ENCODE measurements at regions not wholly inside any gene's neighbourhood (a gene's known extent, or its start where the extent isn't known, plus 50 kb on each side); places are given as distances from the start of the nearest gene placed in this dataset.
"Not testable (repeated sequence)": the region's sequence is repeated elsewhere in the genome, so short reads cannot be mapped to it uniquely, and the experiment has no call there.

GRCh38 chr2:3899536-3900155 is 196.3 kb downstream of the DCDC2C start:
- H3K9me3 Mint-ChIP-seq, result no peaks in the 10 kb centered on the region
- intact Hi-C loops (cut with micrococcal nuclease), result no loop called here

GRCh38 chr2:3902131-3902530 is 198.8 kb downstream of the DCDC2C start:
- Mint-ChIP-seq H3K27me3 (ENCODE audit: low read depth) (no peaks in the 10 kb centered on the region), H3K4me1 (ENCODE audit: low read depth) (no peaks in the 10 kb centered on the region), H3K9me3 (no peaks in the 10 kb centered on the region), H3K27ac (no peak overlapping the region), H3K4me3 (ENCODE audit: low read depth) (no peak overlapping the region), H3K36me3 (ENCODE audit: low read depth) (no peaks in the 10 kb centered on the region)
- intact Hi-C loops (cut with micrococcal nuclease), result no loop called here
- no peak for DNase-seq (ENCODE audit: low spot score)

More at GRCh38 chr2:3899536-3900155, 196.3 kb downstream of the DCDC2C start:
- Mint-ChIP-seq H3K4me1 (ENCODE audit: low read depth) (no peaks in the 10 kb centered on the region), H3K4me3 (ENCODE audit: low read depth) (no peak overlapping the region), H3K36me3 (ENCODE audit: low read depth) (no peaks in the 10 kb centered on the region), H3K27ac (no peak overlapping the region), H3K27me3 (ENCODE audit: low read depth) (no peaks in the 10 kb centered on the region)
- DNase-seq (ENCODE audit: low spot score), result no peak

- intact Hi-C loops (cut with micrococcal nuclease), result no loop called here
- no peaks in the 10 kb centered on the region for H3K36me3 Mint-ChIP-seq (ENCODE audit: low read depth)
- H3K9me3 Mint-ChIP-seq, result peaks cover 11% of the 10 kb centered on the region
- DNase-seq (ENCODE audit: low spot score), result no peak
- no peak overlapping the region for H3K4me3 Mint-ChIP-seq (ENCODE audit: low read depth)
- no peaks in the 10 kb centered on the region for H3K27me3 Mint-ChIP-seq (ENCODE audit: low read depth)
- no peaks in the 10 kb centered on the region for H3K4me1 Mint-ChIP-seq (ENCODE audit: low read depth)
- H3K27ac Mint-ChIP-seq, result no peak overlapping the region
These were observed 200.7 kb downstream of the DCDC2C start for GRCh38 chr2:3904061-3904460.

- peaks cover 20% of the 10 kb centered on the region for H3K9me3 Mint-ChIP-seq
- H3K4me3 Mint-ChIP-seq (ENCODE audit: low read depth); H3K27me3 Mint-ChIP-seq (ENCODE audit: low read depth); intact Hi-C loops (cut with micrococcal nuclease); H3K4me1 Mint-ChIP-seq (ENCODE audit: low read depth); DNase-seq (ENCODE audit: low spot score); H3K27ac Mint-ChIP-seq; H3K36me3 Mint-ChIP-seq (ENCODE audit: low read depth): not testable (repeated sequence)
These were observed 205.1 kb downstream of the DCDC2C start for GRCh38 chr2:3908498-3908897.

GRCh38 chr2:3911882-3912455 is 208.6 kb downstream of the DCDC2C start:
- H3K9me3 Mint-ChIP-seq, result peaks cover 20% of the 10 kb centered on the region
- no peak overlapping the region for H3K27ac Mint-ChIP-seq
- no peak for DNase-seq (ENCODE audit: low spot score)
- H3K4me1 Mint-ChIP-seq (ENCODE audit: low read depth), result no peaks in the 10 kb centered on the region
- no peak overlapping the region for H3K4me3 Mint-ChIP-seq (ENCODE audit: low read depth)
- intact Hi-C loops (cut with micrococcal nuclease), result no loop called here
- no peaks in the 10 kb centered on the region for H3K27me3 Mint-ChIP-seq (ENCODE audit: low read depth)
- no peaks in the 10 kb centered on the region for H3K36me3 Mint-ChIP-seq (ENCODE audit: low read depth)

GRCh38 chr2:3913166-3913565 is 209.8 kb downstream of the DCDC2C start:
- intact Hi-C loops (cut with micrococcal nuclease), result no loop called here
- Mint-ChIP-seq H3K4me1 (ENCODE audit: low read depth) (no peaks in the 10 kb centered on the region), H3K4me3 (ENCODE audit: low read depth) (no peak overlapping the region), H3K36me3 (ENCODE audit: low read depth) (no peaks in the 10 kb centered on the region), H3K27ac (no peak overlapping the region), H3K9me3 (peaks cover 13% of the 10 kb centered on the region), H3K27me3 (ENCODE audit: low read depth) (no peaks in the 10 kb centered on the region)
- no peak for DNase-seq (ENCODE audit: low spot score)

GRCh38 chr2:3914241-3914640 is 210.9 kb downstream of the DCDC2C start:
- H3K27me3 Mint-ChIP-seq (ENCODE audit: low read depth), result no peaks in the 10 kb centered on the region
- H3K4me1 Mint-ChIP-seq (ENCODE audit: low read depth), result no peaks in the 10 kb centered on the region
- H3K27ac Mint-ChIP-seq, result no peak overlapping the region
- DNase-seq (ENCODE audit: low spot score), result no peak
- H3K4me3 Mint-ChIP-seq (ENCODE audit: low read depth), result no peak overlapping the region
- intact Hi-C loops (cut with micrococcal nuclease), result no loop called here
- no peaks in the 10 kb centered on the region for H3K36me3 Mint-ChIP-seq (ENCODE audit: low read depth)
- peaks cover 7% of the 10 kb centered on the region for H3K9me3 Mint-ChIP-seq

GRCh38 chr2:3927031-3927430 is 223.7 kb downstream of the DCDC2C start:
- intact Hi-C loops (cut with micrococcal nuclease), result no loop called here
- no peak overlapping the region for H3K4me3 Mint-ChIP-seq (ENCODE audit: low read depth)
- H3K9me3 Mint-ChIP-seq, result no peaks in the 10 kb centered on the region
- DNase-seq (ENCODE audit: low spot score), result no peak
- no peaks in the 10 kb centered on the region for H3K27me3 Mint-ChIP-seq (ENCODE audit: low read depth)
- H3K36me3 Mint-ChIP-seq (ENCODE audit: low read depth), result no peaks in the 10 kb centered on the region
- no peaks in the 10 kb centered on the region for H3K4me1 Mint-ChIP-seq (ENCODE audit: low read depth)
- no peak overlapping the region for H3K27ac Mint-ChIP-seq

GRCh38 chr2:3929374-3929773 is 226.0 kb downstream of the DCDC2C start:
- H3K27me3 Mint-ChIP-seq (ENCODE audit: low read depth), result no peaks in the 10 kb centered on the region
- H3K36me3 Mint-ChIP-seq (ENCODE audit: low read depth), result no peaks in the 10 kb centered on the region
- H3K4me1 Mint-ChIP-seq (ENCODE audit: low read depth), result no peaks in the 10 kb centered on the region
- no peak for DNase-seq (ENCODE audit: low spot score)
- intact Hi-C loops (cut with micrococcal nuclease), result no loop called here
- no peak overlapping the region for H3K4me3 Mint-ChIP-seq (ENCODE audit: low read depth)
- H3K27ac Mint-ChIP-seq, result no peak overlapping the region
- H3K9me3 Mint-ChIP-seq, result no peaks in the 10 kb centered on the region

- Mint-ChIP-seq H3K27ac (no peak overlapping the region), H3K4me3 (ENCODE audit: low read depth) (no peak overlapping the region), H3K9me3 (no peaks in the 10 kb centered on the region), H3K4me1 (ENCODE audit: low read depth) (no peaks in the 10 kb centered on the region), H3K36me3 (ENCODE audit: low read depth) (no peaks in the 10 kb centered on the region), H3K27me3 (ENCODE audit: low read depth) (no peaks in the 10 kb centered on the region)
- no peak for DNase-seq (ENCODE audit: low spot score)
- intact Hi-C loops (cut with micrococcal nuclease), result no loop called here
These were observed 226.9 kb downstream of the DCDC2C start for GRCh38 chr2:3930246-3930645.

- Mint-ChIP-seq H3K27me3 (ENCODE audit: low read depth) (no peaks in the 10 kb centered on the region), H3K4me1 (ENCODE audit: low read depth) (no peaks in the 10 kb centered on the region), H3K4me3 (ENCODE audit: low read depth) (no peak overlapping the region), H3K36me3 (ENCODE audit: low read depth) (no peaks in the 10 kb centered on the region), H3K9me3 (peaks cover 4% of the 10 kb centered on the region), H3K27ac (no peak overlapping the region)
- DNase-seq (ENCODE audit: low spot score), result no peak
- intact Hi-C loops (cut with micrococcal nuclease), result no loop called here
These were observed 237.3 kb downstream of the DCDC2C start for GRCh38 chr2:3940661-3941060.

GRCh38 chr2:3942841-3943240 is 239.5 kb downstream of the DCDC2C start:
- H3K9me3 Mint-ChIP-seq, result peaks cover 3% of the 10 kb centered on the region
- intact Hi-C loops (cut with micrococcal nuclease), result no loop called here

GRCh38 chr2:3944071-3944470 is 240.7 kb downstream of the DCDC2C start:
- no peaks in the 10 kb centered on the region for H3K36me3 Mint-ChIP-seq (ENCODE audit: low read depth)
- no peak for DNase-seq (ENCODE audit: low spot score)
- H3K9me3 Mint-ChIP-seq, result no peaks in the 10 kb centered on the region
- H3K4me3 Mint-ChIP-seq (ENCODE audit: low read depth), result no peak overlapping the region
- intact Hi-C loops (cut with micrococcal nuclease), result no loop called here
- H3K27ac Mint-ChIP-seq, result no peak overlapping the region
- no peaks in the 10 kb centered on the region for H3K27me3 Mint-ChIP-seq (ENCODE audit: low read depth)
- no peaks in the 10 kb centered on the region for H3K4me1 Mint-ChIP-seq (ENCODE audit: low read depth)

More at GRCh38 chr2:3942841-3943240, 239.5 kb downstream of the DCDC2C start:
- no peak for DNase-seq (ENCODE audit: low spot score)
- no peaks in the 10 kb centered on the region for H3K36me3 Mint-ChIP-seq (ENCODE audit: low read depth)
- H3K4me1 Mint-ChIP-seq (ENCODE audit: low read depth), result no peaks in the 10 kb centered on the region
- no peak overlapping the region for H3K27ac Mint-ChIP-seq
- no peaks in the 10 kb centered on the region for H3K27me3 Mint-ChIP-seq (ENCODE audit: low read depth)
- H3K4me3 Mint-ChIP-seq (ENCODE audit: low read depth), result no peak overlapping the region

- intact Hi-C loops (cut with micrococcal nuclease), result no loop called here
- Mint-ChIP-seq H3K27ac (no peak overlapping the region), H3K4me3 (ENCODE audit: low read depth) (no peak overlapping the region), H3K27me3 (ENCODE audit: low read depth) (no peaks in the 10 kb centered on the region), H3K36me3 (ENCODE audit: low read depth) (no peaks in the 10 kb centered on the region), H3K9me3 (no peaks in the 10 kb centered on the region), H3K4me1 (ENCODE audit: low read depth) (no peaks in the 10 kb centered on the region)
- no peak for DNase-seq (ENCODE audit: low spot score)
These were observed 241.5 kb downstream of the DCDC2C start for GRCh38 chr2:3944841-3945240.

All from activated T-helper 2 cell treated with anti-CD3 and anti-CD28 coated beads, Interferon-gamma antibody, Interleukin-2, Interleukin-4, amounts not matched to agents 10 μg/mL and 5 μg/mL and 100 μg/mL, durations not matched to agents 14 hours and 24 hours and 36 hours (primary cell).